Mesendoderm (in vitro differentiated cells): ENCODE measurements at regions not wholly inside any gene's neighbourhood (a gene's known extent, or its start where the extent isn't known, plus 50 kb on each side); places are given as distances from the start of the nearest gene placed in this dataset.
A peak's percentile ranks its signal among the peaks of the same experiment; 100 is the strongest.

Experiments used
- DNase-seq: peaks from one replicate; pipeline ENCODE4 v3.0.0; 2013
- H2AK5ac ChIP-seq: 2 replicates; pipeline ENCODE4 v1.6.1; 2013; ENCODE audit warnings: low read length, inconsistent platforms
- H2BK120ac ChIP-seq: 2 replicates; pipeline ENCODE4 v1.6.1; 2013; ENCODE audit warnings: low read depth, mild to moderate bottlenecking, low read length, moderate library complexity, mixed read lengths
- H2BK15ac ChIP-seq: replicated peaks from 2 replicates; pipeline ENCODE4 v1.6.1; 2013; ENCODE audit warnings: low read depth, mild to moderate bottlenecking, moderate library complexity
- H2BK5ac ChIP-seq: 2 replicates; pipeline ENCODE4 v1.6.1; 2013; ENCODE audit warnings: low read length, inconsistent platforms
- H3K18ac ChIP-seq: 2 replicates; pipeline ENCODE4 v1.6.1; 2013; ENCODE audit warnings: mild to moderate bottlenecking, low read length, mixed read lengths
- H3K23ac ChIP-seq: one replicate; pipeline ENCODE4 v1.6.1; 2013; ENCODE audit warnings: low read length
- H3K27ac ChIP-seq: 2 replicates; pipeline ENCODE4 v1.5.1; 2013; ENCODE audit warnings: low read depth, mild to moderate bottlenecking, inconsistent platforms, low read length, moderate library complexity
- H3K27me3 ChIP-seq: 2 replicates; pipeline ENCODE4 v1.6.1; 2013; ENCODE audit warnings: low read length, control low read depth, mild to moderate bottlenecking, inconsistent platforms; ENCODE audit not compliant: insufficient read depth, poor library complexity
- H3K36me3 ChIP-seq: 2 replicates; pipeline ENCODE4 v1.6.1; 2013; ENCODE audit warnings: low read length, inconsistent platforms; ENCODE audit not compliant: control insufficient read depth, insufficient read depth
- H3K4ac ChIP-seq: one replicate; pipeline ENCODE4 v1.6.1; 2013; ENCODE audit warnings: low read depth, mild to moderate bottlenecking, low read length, moderate library complexity
- H3K4me1 ChIP-seq: 2 replicates; pipeline ENCODE4 v1.6.1; 2013; ENCODE audit warnings: low read depth, low read length, inconsistent platforms; ENCODE audit not compliant: control insufficient read depth
- H3K4me2 ChIP-seq: 2 replicates; pipeline ENCODE4 v1.6.1; 2013; ENCODE audit warnings: low read length
- H3K4me3 ChIP-seq: 2 replicates; pipeline ENCODE4 v1.5.1; 2013; ENCODE audit warnings: mild to moderate bottlenecking, low read length
- H3K56ac ChIP-seq: one replicate; pipeline ENCODE4 v1.6.1; 2013; ENCODE audit warnings: low read length
- H3K79me1 ChIP-seq: 2 replicates; pipeline ENCODE4 v1.6.1; 2013; ENCODE audit warnings: low read length, inconsistent platforms
- H3K79me2 ChIP-seq: 2 replicates; pipeline ENCODE4 v1.6.1; 2013; ENCODE audit warnings: mild to moderate bottlenecking, low read length; ENCODE audit not compliant: control insufficient read depth, insufficient read depth
- H3K9ac ChIP-seq: 2 replicates; pipeline ENCODE4 v1.6.1; 2013; ENCODE audit warnings: low read length, inconsistent platforms
- H4K5ac ChIP-seq: one replicate; pipeline ENCODE4 v1.6.1; 2013; ENCODE audit warnings: low read length
- H4K8ac ChIP-seq: one replicate; pipeline ENCODE4 v1.6.1; 2013; ENCODE audit warnings: low read depth, mild to moderate bottlenecking, control low read depth, low read length, moderate library complexity
- WGBS: extraction: QIAGEN DNeasy Blood & Tissue Kit; methylation state at CpG from one replicate; pipeline ENCODE4 v1.1.7; 2013; ENCODE audit warnings: low lambda C conversion rate, missing lambda C conversion rate; ENCODE audit not compliant: insufficient coverage; ENCODE audit errors: extremely low coverage; 5-methylcytosine and 5-hydroxymethylcytosine counted together

- Histone ChIP-seq H3K4ac (no peak overlapping the region), H3K18ac (no peak overlapping the region), H3K23ac (no peak overlapping the region), H3K9ac (no peak overlapping the region), H3K79me1 (no peaks in the 10 kb centered on the region), H2BK120ac (no peak overlapping the region), H2AK5ac (no peak overlapping the region), H3K4me1 (peaks cover 2% of the 10 kb centered on the region), H3K36me3 (no peaks in the 10 kb centered on the region), H2BK5ac (no peak overlapping the region), H3K56ac (no peak overlapping the region), H3K27me3 (no peaks in the 10 kb centered on the region), H3K4me3 (no peak overlapping the region), H4K8ac (no peak overlapping the region), H3K27ac (no peak overlapping the region), H3K79me2 (no peaks in the 10 kb centered on the region), H2BK15ac (no peak overlapping the region), H3K4me2 (no peak overlapping the region), H4K5ac (no peak overlapping the region)
- no CpG with 5 or more reads among the region's 5 CpGs for WGBS
- DNase-seq = no peak
Measured at GRCh38 chr9:108047264-108047663, 557.7 kb upstream of the KLF4 start.

DNA sequence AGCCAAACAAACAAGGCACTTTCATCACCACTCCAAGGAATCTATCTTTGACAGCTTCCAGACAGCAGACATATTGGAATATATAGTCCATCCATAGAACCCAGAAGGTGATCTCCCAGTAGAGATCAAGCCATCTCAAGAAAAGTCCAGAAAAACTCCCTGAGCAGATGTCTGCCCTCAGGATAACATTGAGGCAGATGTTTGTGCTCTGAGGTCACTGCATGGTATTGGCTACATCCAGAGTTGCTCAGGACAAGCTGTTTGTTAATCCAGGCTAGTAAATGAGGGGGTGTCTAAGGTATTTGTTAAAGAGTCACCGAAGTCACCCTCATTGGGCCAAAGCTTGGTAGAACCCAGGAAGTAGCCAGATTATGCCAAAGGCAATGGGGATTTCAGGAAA, 556.3 kb upstream of the KLF4 start:
- Histone ChIP-seq H3K4me1 (no peaks in the 10 kb centered on the region), H3K4ac (no peak overlapping the region), H3K27ac (no peak overlapping the region), H3K23ac (no peak overlapping the region), H4K5ac (no peak overlapping the region), H4K8ac (no peak overlapping the region), H3K9ac (no peak overlapping the region), H2BK15ac (no peak overlapping the region), H2BK120ac (no peak overlapping the region), H3K4me3 (no peak overlapping the region), H3K79me1 (no peaks in the 10 kb centered on the region), H2BK5ac (no peak overlapping the region), H3K27me3 (no peaks in the 10 kb centered on the region), H3K79me2 (no peaks in the 10 kb centered on the region), H3K18ac (no peak overlapping the region), H3K36me3 (no peaks in the 10 kb centered on the region), H3K56ac (no peak overlapping the region), H3K4me2 (no peak overlapping the region), H2AK5ac (no peak overlapping the region)
- no CpG with 5 or more reads among the region's 1 CpG for WGBS
- no peak for DNase-seq

GRCh38 chr9:108043585-108043984, 554.0 kb upstream of the KLF4 start:
- Histone ChIP-seq H2BK120ac (no peak overlapping the region), H4K8ac (no peak overlapping the region), H3K79me1 (no peaks in the 10 kb centered on the region), H3K23ac (no peak overlapping the region), H3K4ac (no peak overlapping the region), H3K79me2 (no peaks in the 10 kb centered on the region), H3K4me2 (no peak overlapping the region), H3K27ac (no peak overlapping the region), H2AK5ac (no peak overlapping the region), H3K56ac (no peak overlapping the region), H3K4me3 (no peak overlapping the region), H3K36me3 (no peaks in the 10 kb centered on the region), H4K5ac (no peak overlapping the region), H2BK15ac (no peak overlapping the region), H3K18ac (no peak overlapping the region), H3K27me3 (no peaks in the 10 kb centered on the region), H3K4me1 (no peaks in the 10 kb centered on the region), H3K9ac (no peak overlapping the region), H2BK5ac (no peak overlapping the region)
- WGBS = no CpG with 5 or more reads among the region's 1 CpG
- no peak for DNase-seq

- no CpG with 5 or more reads among the region's 1 CpG for WGBS
- H3K27ac ChIP-seq = no peak overlapping the region
Measured at GRCh38 chr9:108041551-108041950, 552.0 kb upstream of the KLF4 start.

DNA sequence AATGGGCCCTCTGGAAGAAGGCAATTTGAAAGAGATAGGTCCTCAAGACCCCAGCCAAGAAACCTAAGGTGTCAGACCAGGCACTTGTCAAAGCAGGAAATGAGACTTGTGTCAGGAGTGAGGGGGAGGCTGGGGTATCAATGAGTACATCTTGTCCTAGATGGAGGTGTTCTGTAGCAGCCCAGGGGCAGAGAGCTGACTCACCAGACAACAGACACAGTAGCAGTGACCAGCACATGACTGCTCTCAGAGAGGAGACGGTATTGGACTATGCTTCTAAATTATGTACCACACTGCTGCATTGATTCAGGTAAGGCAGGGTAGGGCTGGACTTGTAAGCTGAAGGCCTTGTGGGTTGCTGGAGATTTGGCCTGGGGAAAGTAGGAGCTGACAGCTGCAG, 551.2 kb upstream of the KLF4 start:
- Histone ChIP-seq H2BK120ac (no peak overlapping the region), H4K5ac (no peak overlapping the region), H2BK5ac (no peak overlapping the region), H3K4me1 (no peaks in the 10 kb centered on the region), H3K4ac (no peak overlapping the region), H3K23ac (no peak overlapping the region), H3K56ac (no peak overlapping the region), H4K8ac (no peak overlapping the region), H3K4me2 (no peak overlapping the region), H3K27me3 (no peaks in the 10 kb centered on the region), H2BK15ac (no peak overlapping the region), H3K27ac (no peak overlapping the region), H3K4me3 (no peak overlapping the region), H2AK5ac (no peak overlapping the region), H3K9ac (no peak overlapping the region), H3K79me2 (no peaks in the 10 kb centered on the region), H3K36me3 (no peaks in the 10 kb centered on the region), H3K79me1 (no peaks in the 10 kb centered on the region), H3K18ac (no peak overlapping the region)
- no peak for DNase-seq
- no CpG with 5 or more reads among the region's 1 CpG for WGBS

More at GRCh38 chr9:108041551-108041950, 552.0 kb upstream of the KLF4 start:
- H2BK15ac ChIP-seq = no peak overlapping the region
- DNase-seq = peak; percentile 41
- H3K18ac ChIP-seq = no peak overlapping the region
- no peak overlapping the region for H3K56ac ChIP-seq
- no peak overlapping the region for H2BK120ac ChIP-seq
- H3K4me2 ChIP-seq = no peak overlapping the region
- H3K79me1 ChIP-seq = no peaks in the 10 kb centered on the region
- no peak overlapping the region for H3K4me3 ChIP-seq
- no peaks in the 10 kb centered on the region for H3K27me3 ChIP-seq
- no peaks in the 10 kb centered on the region for H3K79me2 ChIP-seq
- H3K9ac ChIP-seq = no peak overlapping the region
- no peak overlapping the region for H3K23ac ChIP-seq
- no peaks in the 10 kb centered on the region for H3K4me1 ChIP-seq
- H4K5ac ChIP-seq = no peak overlapping the region
- no peaks in the 10 kb centered on the region for H3K36me3 ChIP-seq
- H2AK5ac ChIP-seq = no peak overlapping the region
- H2BK5ac ChIP-seq = no peak overlapping the region
- H4K8ac ChIP-seq = no peak overlapping the region
- no peak overlapping the region for H3K4ac ChIP-seq

GRCh38 chr9:108039493-108039892, 549.9 kb upstream of the KLF4 start:
- Histone ChIP-seq H3K79me1 (no peaks in the 10 kb centered on the region), H3K4me3 (no peak overlapping the region), H3K27ac (no peak overlapping the region), H2BK120ac (no peak overlapping the region), H3K9ac (no peak overlapping the region), H4K8ac (no peak overlapping the region), H3K23ac (no peak overlapping the region), H3K36me3 (no peaks in the 10 kb centered on the region), H3K56ac (no peak overlapping the region), H3K27me3 (no peaks in the 10 kb centered on the region), H3K4ac (no peak overlapping the region), H3K18ac (no peak overlapping the region), H2BK15ac (no peak overlapping the region), H3K4me1 (no peaks in the 10 kb centered on the region), H3K79me2 (no peaks in the 10 kb centered on the region), H3K4me2 (no peak overlapping the region), H2BK5ac (no peak overlapping the region), H2AK5ac (no peak overlapping the region), H4K5ac (no peak overlapping the region)
- DNase-seq = no peak
- no CpG with 5 or more reads among the region's 1 CpG for WGBS
